Right lobe of liver (tissue), 6 donors: ENCODE measurements at regions not wholly inside any gene's neighbourhood (a gene's known extent, or its start where the extent isn't known, plus 50 kb on each side); places are given as distances from the start of the nearest gene placed in this dataset.

Experiments
- ATAC-seq, 4 donors: fragments of 200-7000 bp; cut with Tn5 transposase; one replicate each; pipeline ENCODE4 v1.9.1; 2020; ENCODE audit warnings: mild to moderate bottlenecking in 4 of 4, moderate library complexity in 4 of 4
- DNase-seq, 3 donors: peaks; one replicate each; pipeline ENCODE4 v3.0.0-alpha.2; 2020
- H3K27ac ChIP-seq, 3 donors: fragments of 200-600 bp; one replicate each; pipeline ENCODE4 v1.8.0; 2022
- H3K27me3 ChIP-seq, 2 donors: fragments of 200-600 bp; one replicate each; pipeline ENCODE4 v1.8.0; 2022
- H3K36me3 ChIP-seq, 4 donors: fragments of 200-600 bp; sonication (generic) in 1 of 4; one replicate each; pipeline versions ENCODE4 v1.5.1 to v1.8.0; 2017 to 2022; ENCODE audit warnings: control low read depth in 1 of 4
- H3K4me1 ChIP-seq, 4 donors: fragments of 200-600 bp; sonication (generic) in 1 of 4; one replicate each; pipeline versions ENCODE4 v1.5.1 to v1.8.0; 2017 to 2022; ENCODE audit warnings: control low read depth in 1 of 4
- H3K4me3 ChIP-seq, 3 donors: fragments of 200-600 bp; one replicate each; pipeline ENCODE4 v1.8.0; 2022
- H3K9me3 ChIP-seq, 4 donors: fragments of 200-600 bp; sonication (generic) in 1 of 4; one replicate each; pipeline versions ENCODE4 v1.5.1 to v1.8.0; 2017 to 2022; ENCODE audit warnings: control low read depth in 1 of 4
- CTCF ChIP-seq, 4 donors: fragments of 200-600 bp in 3 of 4; fragments of 450-650 bp in 1 of 4; IDR thresholded peaks; one replicate each; pipeline versions ENCODE4 v1.5.1 to v1.8.0; 2016 to 2022; ENCODE audit warnings: antibody characterized with exemption in 4 of 4, mild to moderate bottlenecking in 2 of 4
- POLR2A ChIP-seq: fragments of 450-650 bp; IDR thresholded peaks from one replicate; pipeline ENCODE4 v1.6.1; 2017; ENCODE audit warnings: antibody characterized with exemption, mild to moderate bottlenecking
- WGBS: methylation state at CpG from one replicate; pipeline ENCODE4 v1.1.6; 2018; ENCODE audit warnings: low coverage, low lambda C conversion rate; ENCODE audit not compliant: insufficient coverage; ENCODE audit errors: missing lambda C conversion rate; 5-methylcytosine and 5-hydroxymethylcytosine counted together
- intact Hi-C, 2 donors: fragments of 100-400 bp; cut with DNase I; formaldehyde crosslinking; loops; one replicate each; pipeline versions ENCODE4 v1.11.2 to v1.14.1; 2022
- donor health status: DM: no; HTN: yes; CAD: no.
- donor health status: DM: no; HTN: no; CAD: no.
- donor health status: DM: no; HTN: no; CAD: no.
- donor health status: DM: no; HTN: yes; CAD: no.
- donor health status: DM: no; HTN: yes; CAD: no.

DNA sequence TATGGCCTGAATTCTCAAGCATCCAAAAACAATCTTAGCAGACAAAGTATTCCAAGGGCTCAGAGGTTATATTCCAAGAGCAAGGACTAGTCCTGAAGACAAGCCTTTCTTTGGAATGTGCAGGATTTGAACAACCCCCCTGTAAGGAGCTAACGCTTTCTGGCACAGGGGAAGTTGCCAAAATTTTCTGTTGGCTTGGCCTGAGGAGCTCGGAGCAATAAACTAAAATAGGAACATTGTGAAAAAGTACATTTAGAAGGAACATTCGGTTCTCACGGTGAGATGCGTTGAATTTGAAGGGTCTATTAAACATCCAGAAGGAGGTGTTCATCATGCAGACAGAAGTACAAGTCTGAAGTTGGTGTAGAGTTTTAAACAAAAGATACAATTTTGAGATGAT is 1030.5 kb upstream of the CELF2 start:
- H3K27ac ChIP-seq: no peak overlapping the region
- H3K4me3 ChIP-seq: no peak overlapping the region
- no peak for ATAC-seq
- H3K4me1 ChIP-seq: no peaks in the 10 kb centered on the region
- WGBS: 65% methylated on average over 5 of the region's 5 CpGs
- TF ChIP-seq CTCF (IDR thresholded peaks at IDR 0.05) (no peak), POLR2A (no peak)
- intact Hi-C loops: no loop called here
- no peaks in the 10 kb centered on the region for H3K9me3 ChIP-seq
- DNase-seq: no peak
- no peaks in the 10 kb centered on the region for H3K36me3 ChIP-seq
- no peaks in the 10 kb centered on the region for H3K27me3 ChIP-seq

- Histone ChIP-seq H3K9me3 (no peaks in the 10 kb centered on the region), H3K4me1 (no peaks in the 10 kb centered on the region), H3K27me3 (no peaks in the 10 kb centered on the region), H3K4me3 (no peak overlapping the region), H3K36me3 (no peaks in the 10 kb centered on the region), H3K27ac (no peak overlapping the region)
- DNase-seq: no peak
- 41% methylated on average over 11 of the region's 11 CpGs for WGBS
- TF ChIP-seq CTCF (IDR thresholded peaks at IDR 0.05): no peak
- no peak for TF ChIP-seq POLR2A
- intact Hi-C loops: no loop called here
- ATAC-seq: no peak
Observed at GRCh38 chr10:9992661-9993060, 1025.0 kb upstream of the CELF2 start.

DNA sequence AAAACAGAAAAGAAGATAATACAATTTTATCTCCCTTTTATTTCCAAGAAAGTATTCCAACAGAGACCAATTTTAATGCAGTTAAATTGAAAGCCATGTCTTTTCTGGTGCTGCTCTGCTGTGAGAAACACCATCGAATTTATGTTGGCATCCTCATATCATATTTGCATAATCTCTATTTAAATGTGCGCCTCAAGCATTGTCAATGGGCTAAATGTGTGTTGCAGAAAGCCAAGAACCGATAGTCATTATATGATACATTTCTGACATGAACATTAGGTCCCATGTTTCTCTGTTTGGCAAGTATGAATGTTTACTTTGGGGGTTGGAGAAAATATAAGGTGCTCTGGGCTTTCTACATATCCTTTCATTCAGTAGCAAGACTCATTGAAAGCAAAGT is 1023.5 kb upstream of the CELF2 start:
- H3K27me3 ChIP-seq: no peaks in the 10 kb centered on the region
- no peak for ATAC-seq
- H3K4me3 ChIP-seq: no peak overlapping the region
- TF ChIP-seq POLR2A: no peak
- TF ChIP-seq CTCF (IDR thresholded peaks at IDR 0.05): no peak
- DNase-seq: no peak
- WGBS: 61% methylated on average over 3 of the region's 3 CpGs
- H3K4me1 ChIP-seq: no peaks in the 10 kb centered on the region
- no peaks in the 10 kb centered on the region for H3K36me3 ChIP-seq
- intact Hi-C loops: no loop called here
- H3K27ac ChIP-seq: no peak overlapping the region
- H3K9me3 ChIP-seq: no peaks in the 10 kb centered on the region

- H3K4me3 ChIP-seq: no peak overlapping the region
- DNase-seq (no peak), ATAC-seq (no peak)
- H3K36me3 ChIP-seq: no peaks in the 10 kb centered on the region
- H3K9me3 ChIP-seq: no peaks in the 10 kb centered on the region
- intact Hi-C loops: no loop called here
- no peak overlapping the region for H3K27ac ChIP-seq
- H3K27me3 ChIP-seq: no peaks in the 10 kb centered on the region
- no peaks in the 10 kb centered on the region for H3K4me1 ChIP-seq
- no peak for TF ChIP-seq POLR2A
- no peak for TF ChIP-seq CTCF (IDR thresholded peaks at IDR 0.05)
- WGBS: 61% methylated on average over 5 of the region's 5 CpGs
Observed at GRCh38 chr10:9999627-10000026, 1018.0 kb upstream of the CELF2 start.

DNA sequence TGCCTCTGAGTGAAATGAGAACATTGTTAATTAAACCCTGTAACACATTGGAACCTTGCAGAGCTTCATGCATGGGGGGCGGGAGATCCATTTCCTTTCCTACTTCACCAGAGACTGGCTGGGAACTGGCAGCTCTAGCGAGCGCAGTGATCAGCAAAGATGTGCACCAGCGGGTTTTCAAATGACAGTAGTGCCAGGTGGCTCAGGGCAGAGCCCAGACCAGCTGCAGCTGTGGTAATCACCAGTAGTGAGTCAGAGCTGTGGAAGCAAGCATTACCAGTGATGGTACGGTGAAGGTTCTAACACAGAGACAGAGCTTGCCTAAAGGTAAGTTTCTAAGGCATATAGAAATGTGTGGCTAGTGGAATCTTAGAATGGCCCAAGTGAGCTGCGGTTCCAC is 1009.7 kb upstream of the CELF2 start:
- no peak for DNase-seq
- intact Hi-C loops: no loop called here

More for the DNA sequence above, 1009.7 kb upstream of the CELF2 start:
- no peaks in the 10 kb centered on the region for H3K9me3 ChIP-seq
- ATAC-seq: no peak
- no peak overlapping the region for H3K27ac ChIP-seq
- H3K4me3 ChIP-seq: no peak overlapping the region
- TF ChIP-seq CTCF (IDR thresholded peaks at IDR 0.05) (no peak), POLR2A (no peak)
- no peaks in the 10 kb centered on the region for H3K36me3 ChIP-seq
- no peaks in the 10 kb centered on the region for H3K4me1 ChIP-seq
- WGBS: 46% methylated on average over 1 of the region's 6 CpGs
- H3K27me3 ChIP-seq: no peaks in the 10 kb centered on the region
